HL-60 (cell line): ENCODE measurements at regions not wholly inside any gene's neighbourhood (a gene's known extent, or its start where the extent isn't known, plus 50 kb on each side); places are given as distances from the start of the nearest gene placed in this dataset.

Experiments used
- DNase-seq, 2 experiments: peaks; one replicate each; pipeline ENCODE4 v3.0.0-alpha.2; 2010 to 2020; ENCODE audit warnings: low read depth in 1 of 2, low spot score in 1 of 2
- H3K27ac ChIP-seq: fragments of 250-450 bp; sonication (Bioruptor Pico); replicated peaks from 2 replicates; pipeline ENCODE4 v1.5.1; 2020; ENCODE audit warnings: mild to moderate bottlenecking, moderate library complexity
- H3K27me3 ChIP-seq: fragments of 250-450 bp; sonication (Bioruptor Pico); 2 replicates; pipeline ENCODE4 v1.5.1; 2021; ENCODE audit warnings: mild to moderate bottlenecking, moderate library complexity; ENCODE audit not compliant: insufficient read depth, poor library complexity, severe bottlenecking
- H3K4me3 ChIP-seq: replicated peaks from 2 replicates; pipeline ENCODE4 v1.5.1; 2011; ENCODE audit warnings: mild to moderate bottlenecking, control low read depth, low read length; ENCODE audit not compliant: insufficient read depth
- CTCF ChIP-seq: IDR thresholded peaks from one replicate; pipeline ENCODE4 v1.5.1; 2011; ENCODE audit warnings: low read length, control low read depth, inconsistent platforms; ENCODE audit not compliant: insufficient read depth
- GABPA ChIP-seq: IDR thresholded peaks from 2 replicates; pipeline ENCODE4 v1.6.1; 2012; ENCODE audit warnings: low read depth
- POLR2AphosphoS5 ChIP-seq: IDR thresholded peaks from 2 replicates; pipeline ENCODE4 v1.6.1; 2012; ENCODE audit warnings: low read depth
- REST ChIP-seq: IDR thresholded peaks from 2 replicates; pipeline ENCODE4 v1.6.1; 2012; ENCODE audit warnings: low read depth; ENCODE audit not compliant: insufficient replicate concordance
- SPI1 ChIP-seq: IDR thresholded peaks from 2 replicates; pipeline ENCODE4 v1.6.1; 2012; ENCODE audit warnings: low read depth, mild to moderate bottlenecking, borderline replicate concordance

GRCh38 chr6:163840880-163841279 lies 426.4 kb downstream of the QKI start:
- Histone ChIP-seq H3K27ac (no peak overlapping the region), H3K27me3 (no peaks in the 10 kb centered on the region), H3K4me3 (no peak overlapping the region)
- DNase-seq: no peak
- no peak for TF ChIP-seq POLR2AphosphoS5
- TF ChIP-seq SPI1: no peak
- no peak for TF ChIP-seq GABPA

GRCh38 chr6:163839296-163839695 lies 424.8 kb downstream of the QKI start:
- DNase-seq: no peak
- Histone ChIP-seq H3K27me3 (no peaks in the 10 kb centered on the region), H3K4me3 (no peak overlapping the region), H3K27ac (no peak overlapping the region)
- TF ChIP-seq POLR2AphosphoS5 (no peak), CTCF (no peak), GABPA (no peak), REST (no peak), SPI1 (no peak)

DNA sequence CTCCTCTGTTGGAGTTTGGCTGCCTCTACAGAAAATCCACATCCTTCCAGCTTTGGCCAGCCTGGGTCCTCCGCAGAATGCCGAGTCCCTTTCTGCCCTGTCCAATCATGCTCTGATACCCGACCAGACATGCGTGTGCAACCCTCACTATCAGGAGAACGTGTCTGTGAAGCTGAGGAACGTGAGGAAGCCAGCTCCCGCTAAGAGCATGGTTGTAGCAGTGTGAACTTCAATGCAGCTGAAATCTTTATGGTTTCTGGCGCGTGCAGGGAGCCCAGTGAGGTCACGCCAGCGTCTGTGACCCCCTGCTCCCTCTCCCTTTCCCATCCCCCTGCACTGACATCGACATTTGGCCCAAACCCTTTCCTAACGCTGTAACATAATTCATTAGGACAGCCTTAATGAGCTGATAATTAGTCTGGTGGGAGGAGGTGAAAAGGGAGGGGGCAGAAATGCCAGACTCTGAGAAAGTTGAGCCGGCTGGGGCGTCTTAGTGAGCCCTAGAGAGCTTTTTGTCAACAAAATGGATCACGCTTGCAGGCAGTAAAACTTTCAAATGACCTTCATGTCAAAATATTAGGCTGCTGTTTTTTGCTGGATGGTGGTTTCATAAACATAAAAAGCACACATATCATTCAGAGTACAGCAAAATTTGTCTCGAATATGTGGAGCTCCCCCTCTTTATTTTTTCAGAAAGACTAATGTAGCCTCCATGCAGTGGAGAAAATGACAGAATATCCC lies 423.3 kb downstream of the QKI start:
- no peak for DNase-seq
- H3K4me3 ChIP-seq: no peak overlapping the region
- H3K27me3 ChIP-seq: no peaks in the 10 kb centered on the region
- no peak for TF ChIP-seq SPI1
- TF ChIP-seq CTCF: no peak
- no peak for TF ChIP-seq POLR2AphosphoS5
- TF ChIP-seq GABPA: no peak
- TF ChIP-seq REST: no peak
- no peak overlapping the region for H3K27ac ChIP-seq

DNA sequence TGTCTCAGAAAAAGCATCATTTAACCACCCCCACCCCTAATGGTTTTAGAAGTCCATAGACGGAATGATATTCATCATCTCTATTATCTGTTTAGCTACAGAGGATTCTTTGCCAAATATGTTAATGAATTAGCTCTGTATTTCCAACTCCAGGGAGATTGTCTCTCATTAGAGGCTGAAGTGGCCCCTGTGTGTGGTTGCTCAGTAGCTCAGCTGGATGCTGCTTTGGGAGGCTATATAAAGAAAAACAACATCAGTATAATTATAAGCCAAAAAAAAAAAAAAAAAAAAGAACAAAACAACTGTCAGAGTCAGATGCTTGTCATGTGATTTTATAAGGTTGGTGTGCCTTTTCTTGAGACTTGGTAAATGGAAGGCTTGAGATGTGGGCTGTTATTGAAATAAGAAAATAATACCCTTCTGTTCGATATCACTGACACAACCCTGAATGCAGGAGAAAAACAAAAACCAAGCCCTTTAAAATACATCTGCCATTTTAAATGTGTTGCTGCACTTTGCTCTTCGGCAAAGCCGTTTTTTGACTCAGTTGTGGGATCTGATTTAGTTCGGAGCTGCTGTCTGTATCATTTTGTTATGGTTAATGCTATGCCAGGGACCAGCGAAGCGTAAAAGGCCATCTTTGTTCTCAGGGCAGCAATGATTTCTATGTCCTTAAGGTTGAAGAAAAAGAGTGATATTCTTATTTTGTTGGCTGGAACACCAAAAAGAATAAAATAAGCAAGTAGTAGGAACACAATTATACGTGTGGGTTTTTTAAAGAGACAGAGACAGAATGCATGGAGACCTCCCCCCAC lies 422.6 kb downstream of the QKI start:
- no peaks in the 10 kb centered on the region for H3K27me3 ChIP-seq
- TF ChIP-seq SPI1 (no peak), GABPA (no peak), POLR2AphosphoS5 (no peak), CTCF (no peak), REST (no peak)
- no peak overlapping the region for H3K4me3 ChIP-seq
- no peak overlapping the region for H3K27ac ChIP-seq
- no peak for DNase-seq
